ENCODE measurements at regions not wholly inside any gene's neighbourhood (a gene's known extent, or its start where the extent isn't known, plus 50 kb on each side); places are given as distances from the start of the nearest gene placed in this dataset.
A peak's percentile ranks its signal among the peaks of the same experiment; 100 is the strongest.

DNA sequence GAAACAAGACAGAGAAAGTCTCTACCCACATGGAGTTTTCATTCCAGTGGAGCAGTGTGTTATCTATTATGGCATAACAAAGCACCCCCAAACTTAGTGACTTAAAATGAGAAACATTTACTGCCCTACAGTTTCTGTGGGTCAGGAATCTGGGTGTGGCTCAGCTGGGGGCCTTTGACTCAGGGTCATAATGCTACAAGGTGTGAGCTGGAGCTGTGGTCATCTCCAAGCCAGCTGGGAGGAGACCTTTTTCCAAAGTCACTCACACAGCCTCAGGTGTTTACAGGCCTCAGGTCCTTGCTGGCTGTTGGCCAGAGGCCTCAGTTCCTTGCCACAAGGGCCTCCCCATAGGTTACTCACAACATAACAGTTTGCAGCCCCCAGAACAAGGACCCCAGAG is 169.2 kb downstream of the ETAA1 start:
- no peak for DNase-seq (ENCODE audit: low read depth)
- Histone ChIP-seq H3K27me3 (ENCODE audit: control insufficient read depth, insufficient read depth, low read length) (no peaks in the 10 kb centered on the region), H3K4me3 (ENCODE audit: low read depth, low read length) (no peak overlapping the region), H3K36me3 (ENCODE audit: control insufficient read depth, insufficient read depth, low read length) (no peaks in the 10 kb centered on the region)
- TF ChIP-seq, protein P1, sequence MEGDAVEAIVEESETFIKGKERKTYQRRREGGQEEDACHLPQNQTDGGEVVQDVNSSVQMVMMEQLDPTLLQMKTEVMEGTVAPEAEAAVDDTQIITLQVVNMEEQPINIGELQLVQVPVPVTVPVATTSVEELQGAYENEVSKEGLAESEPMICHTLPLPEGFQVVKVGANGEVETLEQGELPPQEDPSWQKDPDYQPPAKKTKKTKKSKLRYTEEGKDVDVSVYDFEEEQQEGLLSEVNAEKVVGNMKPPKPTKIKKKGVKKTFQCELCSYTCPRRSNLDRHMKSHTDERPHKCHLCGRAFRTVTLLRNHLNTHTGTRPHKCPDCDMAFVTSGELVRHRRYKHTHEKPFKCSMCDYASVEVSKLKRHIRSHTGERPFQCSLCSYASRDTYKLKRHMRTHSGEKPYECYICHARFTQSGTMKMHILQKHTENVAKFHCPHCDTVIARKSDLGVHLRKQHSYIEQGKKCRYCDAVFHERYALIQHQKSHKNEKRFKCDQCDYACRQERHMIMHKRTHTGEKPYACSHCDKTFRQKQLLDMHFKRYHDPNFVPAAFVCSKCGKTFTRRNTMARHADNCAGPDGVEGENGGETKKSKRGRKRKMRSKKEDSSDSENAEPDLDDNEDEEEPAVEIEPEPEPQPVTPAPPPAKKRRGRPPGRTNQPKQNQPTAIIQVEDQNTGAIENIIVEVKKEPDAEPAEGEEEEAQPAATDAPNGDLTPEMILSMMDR (IDR thresholded peaks at IDR 0.05; ENCODE audit: insufficient read depth, low read length, poor library complexity, severe bottlenecking): no peak

DNA sequence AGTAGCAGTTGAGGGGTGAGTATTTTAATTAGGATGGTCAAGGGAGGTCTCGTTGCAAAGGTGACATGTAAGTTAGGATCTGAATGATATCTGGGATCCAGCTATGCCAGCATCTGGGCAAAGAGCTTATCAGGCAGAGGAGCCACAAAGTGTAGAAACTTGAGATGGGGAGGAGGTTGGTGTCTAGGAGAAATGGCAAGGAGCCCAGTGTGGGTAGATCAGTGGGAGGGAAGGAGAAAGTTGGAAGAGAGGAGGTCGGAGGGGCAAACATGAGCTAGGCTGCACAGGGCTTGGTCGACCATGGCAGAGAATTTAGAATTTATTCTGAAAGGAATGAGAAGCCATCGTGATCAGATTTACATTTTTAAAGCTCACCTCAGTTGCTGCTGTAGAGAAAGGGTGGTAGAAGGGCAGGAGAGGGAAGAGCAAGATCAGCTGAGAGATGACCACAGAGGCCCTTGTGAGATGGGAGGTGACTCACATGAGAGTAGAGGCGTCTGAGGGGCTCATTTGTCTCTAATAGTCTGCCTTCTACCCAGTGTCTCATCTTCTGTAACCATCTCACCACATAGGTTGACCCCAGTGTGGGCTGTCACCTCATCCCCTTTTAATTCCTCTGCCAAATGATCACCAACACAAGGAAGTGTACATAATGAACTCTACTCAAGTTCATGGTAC is 170.0 kb downstream of the ETAA1 start:
- DNase-seq (ENCODE audit: low read depth): no peak
- TF ChIP-seq, protein P1 (IDR thresholded peaks at IDR 0.05; ENCODE audit: insufficient read depth, low read length, poor library complexity, severe bottlenecking): no peak

DNA sequence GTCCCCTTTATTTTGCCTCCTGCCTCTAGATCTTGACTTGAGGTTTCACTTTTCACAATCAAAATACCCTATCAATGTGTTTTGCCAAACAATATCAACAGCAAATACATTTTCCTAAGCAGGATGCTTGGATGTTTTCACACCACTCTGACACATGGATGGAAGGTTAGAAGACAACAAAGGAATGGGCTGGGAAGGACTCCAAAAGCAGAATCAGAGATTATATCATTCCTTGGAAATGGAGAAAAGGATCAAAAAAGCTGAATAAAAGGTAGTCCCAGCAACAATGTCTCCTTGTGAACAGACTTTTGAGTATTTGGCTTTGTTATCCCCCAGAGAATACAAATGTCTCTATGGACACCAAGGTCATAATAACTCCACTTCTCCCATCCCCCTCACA is 170.8 kb downstream of the ETAA1 start:
- TF ChIP-seq, protein P1 (IDR thresholded peaks at IDR 0.05; ENCODE audit: insufficient read depth, low read length, poor library complexity, severe bottlenecking): no peak
- H3K36me3 ChIP-seq (ENCODE audit: control insufficient read depth, insufficient read depth, low read length): no peaks in the 10 kb centered on the region
- no peak for DNase-seq (ENCODE audit: low read depth)
- H3K27me3 ChIP-seq (ENCODE audit: control insufficient read depth, insufficient read depth, low read length): no peaks in the 10 kb centered on the region
- H3K4me3 ChIP-seq (ENCODE audit: low read depth, low read length): no peak overlapping the region

More for the DNA sequence above, 170.0 kb downstream of the ETAA1 start:
- no peak overlapping the region for H3K4me3 ChIP-seq (ENCODE audit: low read depth, low read length)
- H3K27me3 ChIP-seq (ENCODE audit: control insufficient read depth, insufficient read depth, low read length): no peaks in the 10 kb centered on the region
- no peaks in the 10 kb centered on the region for H3K36me3 ChIP-seq (ENCODE audit: control insufficient read depth, insufficient read depth, low read length)

DNA sequence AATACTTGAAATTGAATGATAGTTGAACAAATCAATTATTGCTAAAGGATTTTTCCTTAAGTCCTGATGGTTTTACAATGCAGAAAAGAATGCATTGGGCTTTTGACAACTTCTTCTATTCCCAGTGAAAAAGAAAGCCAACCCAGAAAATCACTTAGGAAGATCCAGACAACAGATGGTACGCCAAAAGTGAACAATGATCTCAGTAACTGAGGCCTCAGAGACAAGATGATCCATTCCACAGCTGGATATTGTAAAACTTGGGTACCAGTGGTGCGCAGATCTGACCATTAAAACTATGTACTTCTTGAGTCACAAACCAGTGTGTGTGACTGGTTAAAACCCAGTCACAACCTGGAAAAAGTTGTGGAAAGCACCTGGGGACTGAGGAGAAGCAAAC is 173.5 kb downstream of the ETAA1 start:
- Histone ChIP-seq H3K27me3 (ENCODE audit: control insufficient read depth, insufficient read depth, low read length) (no peaks in the 10 kb centered on the region), H3K4me3 (ENCODE audit: low read depth, low read length) (no peak overlapping the region), H3K36me3 (ENCODE audit: control insufficient read depth, insufficient read depth, low read length) (no peaks in the 10 kb centered on the region)
- TF ChIP-seq, protein P1 (IDR thresholded peaks at IDR 0.05; ENCODE audit: insufficient read depth, low read length, poor library complexity, severe bottlenecking): no peak
- DNase-seq (ENCODE audit: low read depth): no peak

DNA sequence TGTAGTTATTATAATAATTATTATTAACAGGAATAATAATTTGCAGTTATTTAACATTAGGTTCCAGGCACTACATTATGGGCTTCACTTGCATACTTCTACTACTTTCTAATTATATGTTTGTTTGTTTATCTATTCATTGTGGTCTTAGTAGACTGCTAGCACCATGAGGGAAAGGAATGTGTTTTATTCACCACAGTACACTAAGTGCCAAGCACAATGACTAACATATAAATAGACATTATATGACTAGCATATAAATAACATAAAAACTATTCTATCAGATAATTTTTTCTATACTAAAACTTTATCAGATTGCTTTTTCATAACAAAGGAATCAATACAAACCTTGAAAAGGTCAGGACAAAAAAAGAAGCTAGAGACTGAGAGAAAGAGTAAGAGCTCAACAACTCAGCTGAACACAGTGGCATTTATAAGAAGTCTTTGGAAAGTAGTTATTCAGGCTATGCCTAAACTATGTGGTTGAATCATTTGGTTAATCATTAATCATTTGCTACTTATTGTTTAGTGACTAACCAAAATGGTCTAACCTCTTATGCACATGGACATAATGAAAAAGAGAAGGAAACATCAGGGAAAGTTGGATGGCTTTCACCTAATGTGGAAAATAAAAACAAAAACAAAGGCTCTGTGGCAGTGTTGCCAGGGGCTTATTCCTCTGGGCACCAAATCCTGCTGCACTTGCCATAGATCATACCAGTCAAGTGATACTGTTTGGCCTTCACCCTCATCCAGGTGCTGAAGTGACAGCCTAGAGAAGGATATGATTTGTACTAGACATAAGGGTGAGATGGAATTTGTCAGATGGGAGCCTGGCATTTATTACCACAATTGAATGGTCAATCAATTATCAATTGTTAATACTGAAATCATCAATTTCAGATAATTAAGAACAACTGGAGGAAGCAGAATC is 174.9 kb downstream of the ETAA1 start:
- Histone ChIP-seq H3K4me3 (ENCODE audit: low read depth, low read length) (no peak overlapping the region), H3K36me3 (ENCODE audit: control insufficient read depth, insufficient read depth, low read length) (no peaks in the 10 kb centered on the region), H3K27me3 (ENCODE audit: control insufficient read depth, insufficient read depth, low read length) (no peaks in the 10 kb centered on the region)
- peak; percentile 89 for DNase-seq (ENCODE audit: low read depth)
- TF ChIP-seq, protein P1 (IDR thresholded peaks at IDR 0.05; ENCODE audit: insufficient read depth, low read length, poor library complexity, severe bottlenecking): no peak
